NCI-H82 treated with DMSO at 0.1 percent for 48 hours (cell line): ENCODE measurements at regions not wholly inside any gene's neighbourhood (a gene's known extent, or its start where the extent isn't known, plus 50 kb on each side); places are given as distances from the start of the nearest gene placed in this dataset.
"Not testable (repeated sequence)": the region's sequence is repeated elsewhere in the genome, so short reads cannot be mapped to it uniquely, and the experiment has no call there.

Source experiments
- DNase-seq: peaks from one replicate; lab custom pipeline; 2025; ENCODE audit not compliant: unreplicated experiment; lab: John Stamatoyannopoulos, UW

DNA sequence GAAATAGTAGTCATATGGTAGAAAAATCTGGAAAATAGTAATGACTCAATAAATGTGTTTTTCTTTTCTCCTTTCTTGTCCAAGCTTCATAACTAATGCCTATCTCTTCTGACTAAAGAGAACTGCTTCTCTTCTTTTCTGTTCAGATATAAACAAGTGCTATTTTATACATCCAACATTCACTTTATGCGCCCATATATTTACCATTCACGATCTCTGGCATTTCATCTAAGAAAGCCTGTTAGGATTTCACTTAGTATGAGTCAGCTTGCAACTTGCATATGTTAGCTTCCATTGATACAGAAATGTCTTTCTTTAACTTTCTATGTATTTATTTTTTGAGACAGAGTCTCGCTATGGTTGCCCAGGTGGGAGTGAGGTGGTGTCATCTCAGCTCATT lies 224.9 kb downstream of the VAPA start:
- DNase-seq = no peak

DNA sequence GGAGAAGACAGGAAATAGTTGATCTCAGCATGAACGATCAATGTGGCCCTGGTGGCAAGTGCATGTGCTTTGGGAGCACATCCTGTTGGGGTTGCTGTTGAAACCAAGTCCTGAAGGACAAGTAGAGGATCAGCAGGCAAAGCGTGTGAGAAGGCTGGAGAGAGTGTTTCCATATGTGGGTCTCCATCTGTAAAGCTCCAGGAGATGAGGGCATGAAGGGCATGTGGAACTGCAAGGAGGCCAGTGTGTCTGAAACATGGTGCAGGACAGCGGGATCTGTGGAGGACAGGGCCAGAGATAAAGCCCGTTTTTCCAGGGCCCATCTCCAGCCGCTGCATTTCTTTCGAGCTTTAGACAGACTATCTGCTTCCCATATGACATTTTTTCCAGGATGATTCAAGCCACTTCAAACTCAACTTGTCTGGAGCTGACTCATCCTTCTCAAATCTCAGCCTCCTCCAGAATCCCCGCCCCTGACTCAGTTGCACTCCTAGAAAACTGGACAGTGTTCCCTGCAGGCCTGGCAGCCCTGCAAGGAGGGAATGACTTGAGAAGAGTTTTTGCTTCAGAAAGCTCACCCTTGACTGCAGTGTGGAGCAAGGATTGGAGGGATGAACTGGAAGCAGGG lies 226.1 kb downstream of the VAPA start:
- no peak for DNase-seq

DNA sequence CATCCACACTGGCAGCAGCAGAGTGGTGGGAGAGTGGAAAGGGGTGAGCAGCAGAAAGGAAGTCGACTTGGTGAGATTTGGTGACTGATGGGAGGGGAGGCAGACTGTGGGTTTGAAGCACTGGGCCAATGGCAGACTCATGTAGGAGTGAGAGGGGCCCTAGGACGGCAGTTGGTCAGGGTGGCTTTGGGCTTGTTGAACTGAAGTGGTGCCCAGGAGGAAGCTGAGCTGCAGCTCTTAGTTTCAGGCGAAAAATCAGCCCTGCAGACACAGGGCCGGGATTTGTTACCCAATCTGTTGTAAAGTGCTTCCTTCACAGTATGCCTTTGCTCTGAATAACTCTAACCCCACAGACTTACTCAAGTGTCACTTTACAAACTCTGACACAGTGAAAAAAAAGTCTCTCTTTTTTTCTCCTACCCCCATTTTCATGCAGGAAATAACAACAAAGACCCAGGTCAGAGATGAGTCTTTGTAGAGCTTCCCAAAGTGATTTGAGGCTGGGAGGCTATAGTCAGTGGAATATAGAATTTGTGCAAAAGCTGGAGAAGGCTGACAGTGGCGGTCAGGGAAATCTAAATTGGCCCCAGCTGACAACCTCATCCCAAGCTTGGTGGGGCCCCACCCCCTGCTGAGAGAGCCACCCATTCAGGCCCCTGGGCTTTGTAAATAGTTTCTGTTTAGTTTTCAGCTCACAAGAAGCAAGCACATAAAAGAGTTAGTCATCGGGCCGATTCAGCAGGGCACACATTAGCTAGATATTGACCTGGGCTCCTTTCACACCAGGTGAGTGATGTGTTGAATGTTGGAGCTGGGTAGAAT lies 226.9 kb downstream of the VAPA start:
- DNase-seq = no peak

DNA sequence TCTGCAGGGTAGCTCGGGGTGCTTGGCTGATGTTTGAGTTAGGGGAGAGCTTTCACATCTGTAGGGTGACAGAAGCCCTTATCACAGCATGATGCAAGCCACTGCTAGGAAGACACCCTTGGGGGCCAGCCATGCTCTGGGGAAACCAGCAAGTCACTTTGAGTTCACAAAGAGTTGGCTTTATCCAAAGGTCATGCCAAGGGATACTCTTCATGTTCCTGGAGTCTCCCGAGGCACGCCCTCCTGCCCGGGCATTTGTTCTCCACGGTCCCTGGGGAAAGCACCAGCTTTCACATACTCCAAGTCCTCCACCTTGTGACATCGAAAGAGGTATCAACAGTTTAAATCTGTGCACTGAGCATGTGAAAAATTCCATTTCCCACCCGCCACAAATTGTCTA lies 227.7 kb downstream of the VAPA start:
- DNase-seq = no peak

DNA sequence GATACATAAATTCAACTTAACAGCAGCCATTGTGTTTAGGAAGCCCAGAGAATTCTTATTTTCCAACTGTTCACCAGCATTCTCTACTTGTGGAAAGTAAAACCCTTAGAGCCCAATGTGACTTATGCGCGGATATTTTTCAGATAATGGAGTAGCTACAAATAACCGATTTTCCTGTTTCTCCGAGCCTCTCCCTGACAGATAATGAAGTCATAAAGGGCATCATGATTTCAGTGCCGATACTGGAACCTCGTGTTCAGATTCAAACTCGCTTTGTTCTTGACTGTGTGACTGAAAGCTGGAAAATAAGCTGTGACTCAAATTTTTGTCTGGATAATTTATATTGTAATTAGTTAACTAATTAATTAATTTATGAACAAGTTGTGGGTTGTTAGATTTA lies 228.2 kb downstream of the VAPA start:
- no peak for DNase-seq

DNA sequence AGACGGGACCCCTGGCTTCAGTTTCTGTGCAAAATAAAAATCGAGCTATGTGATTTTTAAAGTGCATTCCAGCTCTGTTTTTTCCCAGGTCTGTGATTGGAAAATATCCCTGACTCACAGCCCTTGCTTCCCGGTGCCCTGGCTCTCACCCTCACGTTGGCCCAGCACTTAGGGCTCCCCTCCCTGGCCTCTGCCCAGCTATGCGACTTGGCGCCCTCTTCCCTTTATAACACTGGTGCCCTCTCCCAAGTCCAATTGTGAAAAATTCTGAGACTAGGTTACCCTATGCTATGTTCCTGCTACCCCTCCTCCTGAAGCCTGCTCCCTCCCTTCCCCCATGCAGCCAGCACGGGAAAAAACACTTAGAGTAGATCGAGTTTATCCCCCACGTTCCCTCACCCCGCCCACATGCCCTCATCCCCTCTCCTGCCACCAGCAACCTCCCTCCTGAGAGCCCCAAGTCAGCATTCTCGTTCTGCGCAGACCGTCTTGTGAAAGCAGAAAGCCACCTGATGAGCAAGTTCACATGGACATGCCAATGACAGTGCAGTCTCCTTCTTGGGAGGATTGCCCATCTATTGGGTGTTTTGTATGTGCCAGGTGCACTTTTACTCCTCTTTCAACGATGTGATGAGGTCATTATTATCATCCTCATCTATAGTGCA lies 228.8 kb downstream of the VAPA start:
- no peak for DNase-seq

DNA sequence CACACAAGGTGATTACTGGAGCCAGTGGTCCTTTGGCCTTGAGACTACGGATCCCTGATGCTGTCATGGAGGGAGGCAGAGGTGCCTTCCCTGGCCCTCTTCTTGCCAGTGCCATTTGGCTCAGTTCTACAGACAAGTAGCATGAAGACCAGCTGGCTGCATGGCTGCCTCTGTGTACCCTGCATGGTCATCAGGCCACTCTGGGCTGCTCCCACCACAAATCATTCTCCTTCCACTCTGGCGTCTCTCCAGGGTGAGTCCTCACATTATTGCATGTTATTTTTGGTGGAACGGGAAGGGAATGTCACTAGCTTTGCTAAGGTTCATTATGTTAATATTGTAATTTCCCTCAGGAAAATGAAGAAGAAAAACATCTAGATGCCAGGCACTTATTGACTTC lies 229.8 kb downstream of the VAPA start:
- DNase-seq = no peak

DNA sequence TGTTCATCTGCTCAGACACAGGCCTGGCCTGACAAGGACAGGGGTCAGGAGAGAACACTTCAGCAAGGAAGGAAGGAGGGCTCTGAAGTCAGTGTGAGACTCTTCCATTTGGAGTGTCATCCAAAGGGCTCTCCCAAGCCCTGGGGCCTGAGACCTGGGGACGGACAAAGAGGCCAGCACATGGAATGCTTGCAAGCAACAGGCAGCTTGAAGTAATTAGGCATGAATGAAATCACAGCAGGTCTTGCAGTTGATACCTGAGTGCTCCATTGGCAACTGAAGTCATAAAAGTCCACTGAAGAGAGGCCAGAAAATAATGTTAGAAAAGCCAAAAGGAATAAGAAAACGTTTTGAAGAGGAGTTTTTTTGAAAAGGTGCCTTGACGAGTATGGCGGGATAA lies 231.7 kb downstream of the VAPA start:
- DNase-seq = no peak

- no peak for DNase-seq
Measured at GRCh38 chr18:10147226-10147625, 233.4 kb downstream of the VAPA start.

GRCh38 chr18:10147752-10148151 lies 233.9 kb downstream of the VAPA start:
- no peak for DNase-seq

GRCh38 chr18:10148189-10148929 lies 234.5 kb downstream of the VAPA start:
- DNase-seq = no peak

GRCh38 chr18:10149768-10150556 lies 236.1 kb downstream of the VAPA start:
- DNase-seq = no peak

- DNase-seq = not testable (repeated sequence)
Measured at GRCh38 chr18:10150576-10150975, 236.8 kb downstream of the VAPA start.

GRCh38 chr18:10152475-10152874 lies 238.7 kb downstream of the VAPA start:
- DNase-seq = no peak

- no peak for DNase-seq
Measured at GRCh38 chr18:10153924-10154752, 240.3 kb downstream of the VAPA start.

GRCh38 chr18:10157706-10158105 lies 243.9 kb downstream of the VAPA start:
- no peak for DNase-seq

GRCh38 chr18:10160251-10160650 lies 246.4 kb downstream of the VAPA start:
- no peak for DNase-seq

GRCh38 chr18:10161315-10161714 lies 247.5 kb downstream of the VAPA start:
- DNase-seq = no peak

- DNase-seq = no peak
Measured at GRCh38 chr18:10162340-10162739, 248.5 kb downstream of the VAPA start.
